Mesenchymal stem cell (in vitro differentiated cells and primary cell): ENCODE measurements at regions not wholly inside any gene's neighbourhood (a gene's known extent, or its start where the extent isn't known, plus 50 kb on each side); places are given as distances from the start of the nearest gene placed in this dataset.
A peak's percentile ranks its signal among the peaks of the same experiment; 100 is the strongest.

Source experiments
- DNase-seq: peaks from one replicate; pipeline ENCODE4 v3.0.0-alpha.2; 2013
- H2AFZ ChIP-seq: one replicate; pipeline ENCODE4 v1.6.1; 2013; ENCODE audit warnings: low read depth, mild to moderate bottlenecking, control low read depth, inconsistent platforms, low read length, moderate library complexity
- H2AK5ac ChIP-seq: 2 replicates; pipeline ENCODE4 v1.6.1; 2013; ENCODE audit warnings: low read length, moderate library complexity, mild to moderate bottlenecking, inconsistent platforms; ENCODE audit not compliant: severe bottlenecking
- H2BK120ac ChIP-seq: one replicate; pipeline ENCODE4 v1.6.1; 2013; ENCODE audit warnings: low read depth, mild to moderate bottlenecking, inconsistent platforms, low read length, moderate library complexity
- H2BK12ac ChIP-seq, 2 experiments: one replicate each; pipeline ENCODE4 v1.6.1; 2013; ENCODE audit warnings: inconsistent platforms in 2 of 2, low read length in 2 of 2, mild to moderate bottlenecking in 2 of 2, moderate library complexity in 2 of 2, control low read depth in 1 of 2
- H2BK15ac ChIP-seq: one replicate; pipeline ENCODE4 v1.6.1; 2013; ENCODE audit warnings: mild to moderate bottlenecking, low read depth, inconsistent platforms; ENCODE audit not compliant: poor library complexity, severe bottlenecking
- H2BK5ac ChIP-seq: 2 replicates; pipeline ENCODE4 v1.6.1; 2013; ENCODE audit warnings: low read depth, mild to moderate bottlenecking, low read length, control low read depth, inconsistent platforms; ENCODE audit not compliant: poor library complexity, severe bottlenecking
- H3K14ac ChIP-seq, 2 experiments: one replicate each; pipeline ENCODE4 v1.6.1; 2013; ENCODE audit warnings: inconsistent platforms in 2 of 2, low read length in 2 of 2, control low read depth in 1 of 2, mild to moderate bottlenecking in 1 of 2, moderate library complexity in 1 of 2
- H3K18ac ChIP-seq, 2 experiments: one replicate each; pipeline ENCODE4 v1.6.1; 2013; ENCODE audit warnings: inconsistent platforms in 2 of 2, low read length in 2 of 2, control low read depth in 1 of 2, low read depth in 1 of 2, mild to moderate bottlenecking in 1 of 2
- H3K23ac ChIP-seq, 2 experiments: one replicate each; pipeline ENCODE4 v1.6.1; 2013; ENCODE audit warnings: inconsistent platforms in 2 of 2, low read length in 2 of 2, mild to moderate bottlenecking in 2 of 2, moderate library complexity in 2 of 2, control low read depth in 1 of 2
- H3K27ac ChIP-seq: 2 replicates; pipeline ENCODE4 v1.5.1; 2013; ENCODE audit warnings: mild to moderate bottlenecking, moderate library complexity, low read length, control low read depth, inconsistent platforms; ENCODE audit not compliant: poor library complexity, severe bottlenecking
- H3K27me3 ChIP-seq, 2 experiments: 2 replicates each; pipeline versions ENCODE4 v1.6.1 to v1.7.0; 2013; ENCODE audit warnings: low read length in 2 of 2, mild to moderate bottlenecking in 2 of 2, moderate library complexity in 2 of 2, control low read depth in 1 of 2, inconsistent platforms in 1 of 2; ENCODE audit not compliant: control insufficient read depth in 1 of 2, insufficient read depth in 1 of 2
- H3K36me3 ChIP-seq, 2 experiments: 2 replicates each; pipeline versions ENCODE4 v1.6.1 to v1.7.0; 2013; ENCODE audit warnings: low read length in 2 of 2, control low read depth in 1 of 2, inconsistent platforms in 1 of 2, low read depth in 1 of 2, mild to moderate bottlenecking in 1 of 2; ENCODE audit not compliant: insufficient read depth in 2 of 2, control insufficient read depth in 1 of 2
- H3K4ac ChIP-seq, 2 experiments: one replicate each; pipeline ENCODE4 v1.6.1; 2013; ENCODE audit warnings: inconsistent platforms in 2 of 2, low read length in 2 of 2, mild to moderate bottlenecking in 2 of 2, moderate library complexity in 2 of 2, control low read depth in 1 of 2, low read depth in 1 of 2
- H3K4me1 ChIP-seq: 2 replicates; pipeline ENCODE4 v1.6.1; 2013; ENCODE audit warnings: low read depth, low read length, control low read depth; ENCODE audit not compliant: control insufficient read depth, insufficient read depth
- H3K4me2 ChIP-seq: 2 replicates; pipeline ENCODE4 v1.6.1; 2013; ENCODE audit warnings: low read length, mild to moderate bottlenecking, inconsistent platforms; ENCODE audit not compliant: poor library complexity, severe bottlenecking
- H3K4me3 ChIP-seq, 2 experiments: 2 replicates each; pipeline versions ENCODE4 v1.5.1 to v1.7.0; 2013; ENCODE audit warnings: low read length in 2 of 2, mild to moderate bottlenecking in 2 of 2, control low read depth in 1 of 2, low read depth in 1 of 2; ENCODE audit not compliant: insufficient read depth in 1 of 2
- H3K79me1 ChIP-seq: replicated peaks from 2 replicates; pipeline ENCODE4 v1.6.1; 2013; ENCODE audit warnings: mild to moderate bottlenecking, control low read depth, low read length, inconsistent platforms; ENCODE audit not compliant: poor library complexity, severe bottlenecking
- H3K9ac ChIP-seq: 2 replicates; pipeline ENCODE4 v1.7.0; 2013; ENCODE audit warnings: mild to moderate bottlenecking, low read length, moderate library complexity
- H3K9me3 ChIP-seq: 2 replicates; pipeline ENCODE4 v1.7.0; 2013; ENCODE audit warnings: mild to moderate bottlenecking, low read length; ENCODE audit not compliant: control insufficient read depth
- H4K8ac ChIP-seq: one replicate; pipeline ENCODE4 v1.6.1; 2013; ENCODE audit warnings: inconsistent platforms, mild to moderate bottlenecking, low read length, moderate library complexity
- H4K91ac ChIP-seq: one replicate; pipeline ENCODE4 v1.6.1; 2013; ENCODE audit warnings: mild to moderate bottlenecking, low read length, inconsistent platforms
- WGBS: methylation state at CpG from one replicate; pipeline ENCODE4 v1.1.7; 2013; ENCODE audit warnings: mixed read lengths; 5-methylcytosine and 5-hydroxymethylcytosine counted together

DNA sequence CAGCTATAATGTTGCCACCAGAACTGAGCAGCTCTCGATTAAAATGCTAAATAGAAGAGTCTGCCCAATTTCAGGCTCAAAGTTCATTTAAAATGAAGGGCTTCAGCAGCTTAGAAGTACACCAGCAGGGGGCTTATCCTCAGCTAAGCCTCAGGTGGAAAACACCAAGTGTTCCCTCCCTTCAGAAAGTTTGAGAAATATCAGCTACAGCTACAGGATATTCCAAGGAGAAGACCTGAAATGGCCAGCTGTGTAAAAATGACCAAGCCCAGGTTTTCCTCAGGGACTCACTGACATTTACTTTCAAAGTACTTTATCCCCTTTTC is 395.4 kb downstream of the DTWD2 start:
- Histone ChIP-seq H3K36me3 (no peaks in the 10 kb centered on the region), H2BK5ac (no peak overlapping the region), H3K23ac (no peak overlapping the region), H2BK15ac (no peak overlapping the region), H3K27ac (no peak overlapping the region), H2AK5ac (no peak overlapping the region), H3K9ac (no peak overlapping the region), H3K27me3 (no peaks in the 10 kb centered on the region), H3K4me1 (no peaks in the 10 kb centered on the region), H3K9me3 (no peaks in the 10 kb centered on the region), H2BK120ac (no peak overlapping the region), H2AFZ (no peak overlapping the region), H3K4me3 (no peak overlapping the region), H3K4ac (no peak overlapping the region), H4K8ac (no peak overlapping the region), H3K79me1 (no peaks in the 10 kb centered on the region), H4K91ac (no peak overlapping the region), H2BK12ac (no peak overlapping the region), H3K14ac (no peak overlapping the region), H3K18ac (no peak overlapping the region), H3K4me2 (no peak overlapping the region)
- 92% methylated on average over 1 of the region's 1 CpG for WGBS
- DNase-seq: no peak

DNA sequence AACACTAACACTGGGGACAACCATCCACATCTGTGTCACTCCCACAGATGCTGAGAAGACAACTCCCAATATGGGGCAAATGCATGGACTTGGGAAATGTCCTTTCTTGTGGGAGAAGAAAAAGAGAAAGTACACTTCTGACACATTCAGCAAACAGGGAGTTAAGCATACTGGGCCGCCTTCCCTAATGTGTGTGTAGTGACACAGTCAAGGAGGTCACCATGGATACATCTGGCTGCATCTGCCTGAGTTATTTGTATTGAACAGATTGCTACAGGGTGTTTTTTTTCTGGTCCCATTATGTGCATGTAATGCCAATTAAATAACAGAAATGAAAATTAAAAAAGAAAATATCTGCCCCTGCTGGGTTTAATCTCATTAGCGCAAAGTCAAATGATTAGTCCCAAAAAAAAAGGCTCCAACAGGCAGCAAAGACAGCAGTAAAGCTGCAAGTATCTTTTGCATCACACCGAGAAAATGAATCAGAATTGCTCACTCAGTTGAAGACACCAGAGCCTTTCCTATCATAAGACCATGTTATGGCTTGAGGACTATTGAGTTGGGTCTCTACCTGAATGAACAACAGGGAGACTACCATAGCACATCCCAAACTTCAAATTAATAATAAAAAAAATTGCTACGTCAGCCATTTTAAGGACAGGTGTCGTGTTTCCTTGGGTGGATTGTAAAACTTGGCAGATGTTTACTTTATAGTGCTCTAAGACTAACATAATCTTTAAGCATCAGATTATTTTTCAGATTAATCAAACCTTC is 395.9 kb downstream of the DTWD2 start:
- H3K4me1 ChIP-seq: peaks cover 2% of the 10 kb centered on the region
- H2BK5ac ChIP-seq: no peak overlapping the region
- no peak overlapping the region for H3K18ac ChIP-seq
- H2BK15ac ChIP-seq: no peak overlapping the region
- H2AFZ ChIP-seq: no peak overlapping the region
- no peaks in the 10 kb centered on the region for H3K36me3 ChIP-seq
- H3K4me2 ChIP-seq: no peak overlapping the region
- H3K14ac ChIP-seq: no peak overlapping the region
- H2BK12ac ChIP-seq: no peak overlapping the region
- no peak for DNase-seq
- H3K4ac ChIP-seq: no peak overlapping the region
- no peak overlapping the region for H3K27ac ChIP-seq
- H3K9ac ChIP-seq: no peak overlapping the region
- no peak overlapping the region for H2BK120ac ChIP-seq
- H4K8ac ChIP-seq: no peak overlapping the region
- H3K27me3 ChIP-seq: no peaks in the 10 kb centered on the region
- no peak overlapping the region for H2AK5ac ChIP-seq
- 85% methylated on average over 3 of the region's 5 CpGs for WGBS
- H3K23ac ChIP-seq: no peak overlapping the region
- H3K4me3 ChIP-seq: no peak overlapping the region
- no peaks in the 10 kb centered on the region for H3K79me1 ChIP-seq
- H4K91ac ChIP-seq: no peak overlapping the region
- H3K9me3 ChIP-seq: no peaks in the 10 kb centered on the region

DNA sequence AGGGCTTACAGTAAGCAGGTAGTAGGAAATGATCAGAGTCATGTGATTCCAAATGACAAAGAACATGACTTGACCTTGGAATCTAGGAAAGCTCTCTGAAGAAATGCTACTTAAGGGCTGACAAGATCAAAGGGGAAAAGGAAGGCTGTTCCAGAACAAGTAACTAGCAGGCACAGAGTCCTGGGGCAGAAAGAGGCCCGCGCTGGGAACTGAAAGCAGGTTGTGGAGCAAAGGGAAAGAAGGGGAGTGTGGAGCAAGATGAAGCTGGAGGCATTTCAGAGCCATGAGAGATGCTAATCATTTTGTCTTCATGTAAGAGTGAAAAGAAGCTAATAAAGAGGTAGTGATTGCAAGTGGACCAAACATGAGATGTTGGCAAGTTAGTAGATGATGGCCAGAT is 397.5 kb downstream of the DTWD2 start:
- Histone ChIP-seq H3K4me1 (peaks cover 2% of the 10 kb centered on the region), H3K36me3 (no peaks in the 10 kb centered on the region), H3K4me2 (no peak overlapping the region), H2AFZ (no peak overlapping the region), H3K79me1 (no peaks in the 10 kb centered on the region), H2BK5ac (no peak overlapping the region), H3K9ac (no peak overlapping the region), H3K14ac (no peak overlapping the region), H3K23ac (no peak overlapping the region), H3K4me3 (no peak overlapping the region), H4K8ac (no peak overlapping the region), H2BK12ac (no peak overlapping the region), H3K18ac (no peak overlapping the region), H3K27me3 (no peaks in the 10 kb centered on the region), H2BK120ac (no peak overlapping the region), H2AK5ac (no peak overlapping the region), H3K27ac (no peak overlapping the region), H3K4ac (no peak overlapping the region), H4K91ac (no peak overlapping the region), H2BK15ac (no peak overlapping the region), H3K9me3 (no peaks in the 10 kb centered on the region)
- 97% methylated on average over 2 of the region's 2 CpGs for WGBS
- no peak for DNase-seq

DNA sequence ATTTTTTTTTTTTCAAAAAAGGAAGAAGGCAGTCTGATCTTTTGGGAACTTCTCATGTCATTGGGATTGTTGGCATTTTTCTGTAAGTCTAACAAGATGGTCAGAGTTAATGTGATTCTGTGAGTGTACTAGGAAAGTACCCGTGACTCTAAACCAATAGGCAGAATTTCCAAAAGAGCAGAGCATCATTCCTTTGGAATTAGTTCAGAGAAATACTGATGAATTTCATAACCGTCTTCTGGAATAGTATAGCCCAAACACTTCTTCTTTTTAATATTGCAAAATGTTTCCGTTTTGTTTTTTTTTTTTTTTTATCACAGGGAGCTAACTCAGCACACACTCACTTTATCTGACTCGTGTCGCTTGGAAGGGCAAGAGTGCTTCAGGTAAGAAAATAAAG is 407.4 kb downstream of the DTWD2 start:
- Histone ChIP-seq H3K4me2 (no peak overlapping the region), H2BK15ac (no peak overlapping the region), H4K91ac (no peak overlapping the region), H2BK120ac (no peak overlapping the region), H3K27ac (no peak overlapping the region), H3K23ac (no peak overlapping the region), H3K79me1 (no peaks in the 10 kb centered on the region), H3K4me1 (no peaks in the 10 kb centered on the region), H3K36me3 (no peaks in the 10 kb centered on the region), H3K27me3 (no peaks in the 10 kb centered on the region), H3K9me3 (no peaks in the 10 kb centered on the region), H3K9ac (peak overlapping the region; percentile 15), H3K18ac (no peak overlapping the region), H2BK12ac (no peak overlapping the region), H2AFZ (no peak overlapping the region), H4K8ac (no peak overlapping the region), H2AK5ac (no peak overlapping the region), H3K4me3 (no peak overlapping the region), H3K4ac (no peak overlapping the region), H3K14ac (no peak overlapping the region), H2BK5ac (no peak overlapping the region)
- DNase-seq: no peak
- 100% methylated on average over 5 of the region's 5 CpGs for WGBS
